K562 (cell line): ENCODE measurements at regions not wholly inside any gene's neighbourhood (a gene's known extent, or its start where the extent isn't known, plus 50 kb on each side); places are given as distances from the start of the nearest gene placed in this dataset.

Source experiments
- ATAC-seq: fragments of 200-7000 bp; cut with Tn5 transposase; 3 replicates; pipeline ENCODE4 v1.9.1; 2020; ENCODE audit warnings: moderate library complexity
- BruUV-seq: library from RNA; stranded (reverse); fragments of 400-500 nt; replicated peaks from 2 replicates; lab custom pipeline; 2021; lab: Mats Ljungman, UMichigan
- CTCF ChIA-PET: fragments of 300-600 bp; formaldehyde crosslinking; extraction: SDS; loops from one replicate; lab custom pipeline; 2021; ENCODE audit warnings: low intra/inter-chr PET ratio; lab: Yijun Ruan, JAX
- POLR2A ChIA-PET: fragments of 300-600, 350-650 bp; sonication (Branson Sonifier 250); formaldehyde crosslinking; extraction: SDS; loops from one replicate; lab custom pipeline; 2021; ENCODE audit warnings: antibody characterized with exemption, inconsistent platforms; lab: Yijun Ruan, JAX
- DNase-seq, 4 experiments: peaks; one replicate each; pipeline versions ENCODE4 v3.0.0 to v3.0.0-alpha.2; 2011 to 2018; ENCODE audit warnings: low spot score in 3 of 4, mixed read lengths in 3 of 4; ENCODE audit errors: extremely low read depth in 1 of 4
- FAIRE-seq: peaks from 2 replicates; lab custom pipeline; 2011; peaks lifted over from hg19 to GRCh38; lab: Jason Lieb, UNC
- H2AFZ ChIP-seq: 2 replicates; pipeline ENCODE4 v1.6.0; 2011; ENCODE audit warnings: low read depth, low read length, control low read depth, inconsistent platforms
- H3K27ac ChIP-seq: fragments of 200-600 bp; 3 replicates; pipeline ENCODE4 v1.8.0; 2011; ENCODE audit warnings: low read depth, mild to moderate bottlenecking, control low read depth, inconsistent platforms, low read length, moderate library complexity, mixed read lengths; ENCODE audit errors: extremely low read depth
- H3K27me3 ChIP-seq, 2 experiments: fragments of 300-600 bp in 1 of 2; 2 replicates in 1 of 2; 3 replicates in 1 of 2; pipeline versions ENCODE4 v1.6.0 to v1.8.0; 2011; ENCODE audit warnings: inconsistent platforms in 2 of 2, low read length in 2 of 2, mild to moderate bottlenecking in 1 of 2, mixed read lengths in 1 of 2, moderate library complexity in 1 of 2; ENCODE audit not compliant: control insufficient read depth in 2 of 2, insufficient read depth in 2 of 2
- H3K36me3 ChIP-seq: fragments of 300-600 bp; 3 replicates; pipeline ENCODE4 v1.8.0; 2011; ENCODE audit warnings: mild to moderate bottlenecking, low read length, inconsistent platforms; ENCODE audit not compliant: control insufficient read depth, insufficient read depth
- H3K4me1 ChIP-seq, 2 experiments: fragments of 200-600 bp in 1 of 2; replicated peaks in 1 of 2; 2 replicates in 1 of 2; 3 replicates in 1 of 2; pipeline versions ENCODE4 v1.5.1 to v1.8.0; 2011; ENCODE audit warnings: inconsistent platforms in 2 of 2, low read length in 2 of 2, mild to moderate bottlenecking in 1 of 2, mixed read lengths in 1 of 2, moderate library complexity in 1 of 2; ENCODE audit not compliant: control insufficient read depth in 2 of 2, insufficient read depth in 2 of 2
- H3K4me2 ChIP-seq: 2 replicates; pipeline ENCODE4 v1.6.1; 2011; ENCODE audit warnings: low read length, control low read depth, inconsistent platforms, mixed read lengths; ENCODE audit not compliant: insufficient read depth
- H3K4me3 ChIP-seq: fragments of 200-600 bp; sonication (generic), shearing (Covaris generic); 2 replicates; pipeline ENCODE4 v1.5.1; 2016; ENCODE audit warnings: control low read depth, inconsistent platforms
- H3K79me2 ChIP-seq: fragments of 200-600 bp; 3 replicates; pipeline ENCODE4 v1.8.0; 2011; ENCODE audit warnings: low read length, inconsistent platforms; ENCODE audit not compliant: control insufficient read depth, insufficient read depth
- H3K9ac ChIP-seq, 2 experiments: 2 replicates each; pipeline versions ENCODE4 v1.6.0 to v1.6.1; 2011; ENCODE audit warnings: low read depth in 2 of 2, low read length in 2 of 2, control low read depth in 1 of 2, inconsistent platforms in 1 of 2, mild to moderate bottlenecking in 1 of 2, mixed read lengths in 1 of 2; ENCODE audit not compliant: insufficient read depth in 1 of 2
- H3K9me1 ChIP-seq: one replicate; pipeline ENCODE4 v1.6.0; 2011; ENCODE audit warnings: inconsistent platforms, mild to moderate bottlenecking, low read length, moderate library complexity; ENCODE audit not compliant: control insufficient read depth, insufficient read depth
- H3K9me3 ChIP-seq: replicated peaks from 2 replicates; pipeline ENCODE4 v1.5.1; 2011; ENCODE audit warnings: low read depth, low read length, inconsistent platforms; ENCODE audit not compliant: control insufficient read depth, insufficient read depth
- H4K20me1 ChIP-seq: replicated peaks from 2 replicates; pipeline ENCODE4 v1.6.1; 2011; ENCODE audit warnings: low read length, inconsistent platforms, mixed read lengths; ENCODE audit not compliant: control insufficient read depth, insufficient read depth
- CBX3 ChIP-seq, 2 experiments: IDR thresholded peaks; 1 replicate in 1 of 2; 2 replicates in 1 of 2; pipeline ENCODE4 v1.6.1; 2012; ENCODE audit warnings: inconsistent platforms in 2 of 2, low read length in 2 of 2, borderline replicate concordance in 1 of 2, control low read depth in 1 of 2
- ETS2 ChIP-seq: IDR thresholded peaks from 2 replicates; pipeline ENCODE4 v1.6.1; 2016; ENCODE audit warnings: borderline replicate concordance, missing genetic modification characterization, mild to moderate bottlenecking, moderate library complexity, missing compliant biosample characterization; ENCODE audit not compliant: poor library complexity, severe bottlenecking
- HMGN3 ChIP-seq: IDR thresholded peaks from 2 replicates; pipeline ENCODE4 v1.6.1; 2011; ENCODE audit warnings: borderline replicate concordance, low read depth, mild to moderate bottlenecking, mixed read lengths, low read length; ENCODE audit not compliant: insufficient read length; ENCODE audit errors: extremely low read depth
- NR1H2 ChIP-seq: sonication (generic); formaldehyde crosslinking; IDR thresholded peaks from 2 replicates; pipeline ENCODE4 v1.4.0; 2020; ENCODE audit warnings: mild to moderate bottlenecking, missing genetic modification reagents
- PHB ChIP-seq: fragments of 250-450 bp; sonication (Bioruptor Pico); IDR thresholded peaks from 2 replicates; pipeline ENCODE4 v1.5.0; 2021
- PTBP1 ChIP-seq: fragments of 200-400 bp; formaldehyde crosslinking; IDR thresholded peaks from 2 replicates; pipeline ENCODE4 v1.6.1; 2017; ENCODE audit warnings: low read depth, low read length
- SIRT6 ChIP-seq: IDR thresholded peaks from one replicate; pipeline ENCODE4 v1.6.1; 2012; ENCODE audit warnings: low read depth, mild to moderate bottlenecking, control low read depth, inconsistent platforms, low read length, moderate library complexity
- SRSF7 ChIP-seq: fragments of 200-400 bp; formaldehyde crosslinking; optimal IDR thresholded peaks from 2 replicates; pipeline ENCODE3; 2017; ENCODE audit warnings: mild to moderate bottlenecking, low read depth, low read length
- WHSC1 ChIP-seq: IDR thresholded peaks from one replicate; pipeline ENCODE4 v1.6.1; 2012; ENCODE audit warnings: low read length, control low read depth, inconsistent platforms
- ZNF174 ChIP-seq: fragments of 250-450 bp; sonication (Bioruptor Pico); IDR thresholded peaks from 2 replicates; pipeline ENCODE4 v1.4.0; 2020; ENCODE audit warnings: mild to moderate bottlenecking
- ZNF263 ChIP-seq: sonication (generic); formaldehyde crosslinking; IDR thresholded peaks from 2 replicates; pipeline ENCODE4 v1.8.0; 2022; ENCODE audit warnings: mild to moderate bottlenecking, missing genetic modification reagents, borderline replicate concordance
- ZNF589 ChIP-seq: fragments of 200-800 bp; sonication (Bioruptor generic); IDR thresholded peaks from 2 replicates; pipeline ENCODE4 v1.6.1; 2016; ENCODE audit warnings: low read depth, missing genetic modification characterization, missing compliant biosample characterization
- WGBS: fragments of 100-300 bp; shearing (Covaris generic); methylation state at CpG from one replicate; pipeline ENCODE4 v1.1.6; 2016; ENCODE audit warnings: low coverage, mixed read lengths; ENCODE audit not compliant: insufficient coverage; ENCODE audit errors: missing lambda C conversion rate; 5-methylcytosine and 5-hydroxymethylcytosine counted together
- in situ Hi-C: fragments of 300-500 bp; cut with MboI; formaldehyde crosslinking; loops from 4 replicates; pipeline ENCODE4 v1.15.0; 2018; ENCODE audit warnings: inconsistent platforms, mixed read lengths
- intact Hi-C: fragments of 100-400 bp; cut with micrococcal nuclease; formaldehyde crosslinking; loops from 2 replicates; pipeline ENCODE4 v1.14.2; 2022
- TF ChIP-seq, protein P1 (sequence below): fragments of 250-450 bp; sonication (Bioruptor Pico); IDR thresholded peaks from 2 replicates; pipeline ENCODE4 v1.8.0; 2021; ENCODE audit warnings: borderline replicate concordance, mild to moderate bottlenecking, moderate library complexity; ENCODE audit not compliant: poor library complexity, severe bottlenecking
- TF ChIP-seq, protein P2 (sequence below): sonication (generic); IDR thresholded peaks from 2 replicates; pipeline ENCODE4 v1.6.1; 2016
- TF ChIP-seq, protein P3 (sequence below): fragments of 250-450 bp; sonication (Bioruptor Pico); IDR thresholded peaks from 2 replicates; pipeline ENCODE4 v1.5.0; 2022; ENCODE audit warnings: mild to moderate bottlenecking

DNA sequence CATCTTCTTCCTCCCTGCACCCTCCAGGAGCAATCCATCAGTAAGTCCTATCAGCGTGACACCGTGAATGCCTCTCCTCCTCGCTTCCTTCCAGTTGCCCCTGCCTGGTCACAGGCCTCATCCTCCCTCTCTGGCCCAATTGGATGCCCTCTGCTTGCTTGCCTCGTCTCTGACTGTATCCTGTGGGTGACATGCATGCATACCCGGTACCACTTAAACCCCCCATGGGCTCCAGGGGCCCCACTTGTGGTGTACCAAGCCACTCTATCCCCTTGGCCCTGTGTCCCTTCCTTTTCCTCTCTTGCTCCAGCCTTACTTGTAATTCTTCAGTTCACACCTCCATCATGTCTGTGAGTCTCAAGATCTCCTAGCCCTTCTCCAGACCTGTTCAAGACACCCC, 106.0 kb upstream of the RTL1 start:
- Histone ChIP-seq H3K27ac (no peak overlapping the region), H3K4me1 (no peaks in the 10 kb centered on the region), H3K9me1 (no peaks in the 10 kb centered on the region), H3K36me3 (no peaks in the 10 kb centered on the region)
- ATAC-seq: no peak
- POLR2A ChIA-PET: no interaction called here
- no peak for FAIRE-seq
- intact Hi-C loops: no loop called here
- TF ChIP-seq, protein P1, sequence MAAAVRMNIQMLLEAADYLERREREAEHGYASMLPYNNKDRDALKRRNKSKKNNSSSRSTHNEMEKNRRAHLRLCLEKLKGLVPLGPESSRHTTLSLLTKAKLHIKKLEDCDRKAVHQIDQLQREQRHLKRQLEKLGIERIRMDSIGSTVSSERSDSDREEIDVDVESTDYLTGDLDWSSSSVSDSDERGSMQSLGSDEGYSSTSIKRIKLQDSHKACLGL (CRISPR knock-in tag): no peak
- TF ChIP-seq SRSF7 (no peak), HMGN3 (no peak), ZNF174 (CRISPR knock-in tag) (no peak), ETS2 (tag) (no peak), ZNF589 (CRISPR knock-in tag) (no peak), NR1H2 (CRISPR knock-in tag) (no peak), SIRT6 (no peak), WHSC1 (no peak), ZNF263 (CRISPR knock-in tag) (no peak), PHB (no peak), CBX3 (IDR thresholded peaks at IDR 0.05; ENCODE audit: borderline replicate concordance in 1 of 2, low read length in 2 of 2) (no peak), PTBP1 (no peak)
- TF ChIP-seq, protein P2, sequence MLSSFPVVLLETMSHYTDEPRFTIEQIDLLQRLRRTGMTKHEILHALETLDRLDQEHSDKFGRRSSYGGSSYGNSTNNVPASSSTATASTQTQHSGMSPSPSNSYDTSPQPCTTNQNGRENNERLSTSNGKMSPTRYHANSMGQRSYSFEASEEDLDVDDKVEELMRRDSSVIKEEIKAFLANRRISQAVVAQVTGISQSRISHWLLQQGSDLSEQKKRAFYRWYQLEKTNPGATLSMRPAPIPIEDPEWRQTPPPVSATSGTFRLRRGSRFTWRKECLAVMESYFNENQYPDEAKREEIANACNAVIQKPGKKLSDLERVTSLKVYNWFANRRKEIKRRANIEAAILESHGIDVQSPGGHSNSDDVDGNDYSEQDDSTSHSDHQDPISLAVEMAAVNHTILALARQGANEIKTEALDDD: no peak
- TF ChIP-seq, protein P3, sequence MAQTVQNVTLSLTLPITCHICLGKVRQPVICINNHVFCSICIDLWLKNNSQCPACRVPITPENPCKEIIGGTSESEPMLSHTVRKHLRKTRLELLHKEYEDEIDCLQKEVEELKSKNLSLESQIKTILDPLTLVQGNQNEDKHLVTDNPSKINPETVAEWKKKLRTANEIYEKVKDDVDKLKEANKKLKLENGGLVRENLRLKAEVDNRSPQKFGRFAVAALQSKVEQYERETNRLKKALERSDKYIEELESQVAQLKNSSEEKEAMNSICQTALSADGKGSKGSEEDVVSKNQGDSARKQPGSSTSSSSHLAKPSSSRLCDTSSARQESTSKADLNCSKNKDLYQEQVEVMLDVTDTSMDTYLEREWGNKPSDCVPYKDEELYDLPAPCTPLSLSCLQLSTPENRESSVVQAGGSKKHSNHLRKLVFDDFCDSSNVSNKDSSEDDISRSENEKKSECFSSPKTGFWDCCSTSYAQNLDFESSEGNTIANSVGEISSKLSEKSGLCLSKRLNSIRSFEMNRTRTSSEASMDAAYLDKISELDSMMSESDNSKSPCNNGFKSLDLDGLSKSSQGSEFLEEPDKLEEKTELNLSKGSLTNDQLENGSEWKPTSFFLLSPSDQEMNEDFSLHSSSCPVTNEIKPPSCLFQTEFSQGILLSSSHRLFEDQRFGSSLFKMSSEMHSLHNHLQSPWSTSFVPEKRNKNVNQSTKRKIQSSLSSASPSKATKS: no peak
- TF ChIP-seq, all 486 proteins: peak for 0
- in situ Hi-C loops: no loop called here
- no TSS peak for BruUV-seq
- H3K9me3 ChIP-seq: no peaks in the 10 kb centered on the region
- no peak for DNase-seq
- 0% methylated on average over 3 of the region's 5 CpGs for WGBS
- H2AFZ ChIP-seq: no peak overlapping the region
- no peaks in the 10 kb centered on the region for H3K79me2 ChIP-seq
- no peak overlapping the region for H3K4me2 ChIP-seq
- H3K4me3 ChIP-seq: no peak overlapping the region
- H4K20me1 ChIP-seq: no peaks in the 10 kb centered on the region
- CTCF ChIA-PET: no interaction called here
- H3K9ac ChIP-seq: no peak overlapping the region
- peaks cover 0 to 4% of the 10 kb centered on the region in 2 experiments; a peak in 2 of 5 replicates for H3K27me3 ChIP-seq
